GM20431 (cell line): ENCODE measurements at regions not wholly inside any gene's neighbourhood (a gene's known extent, or its start where the extent isn't known, plus 50 kb on each side); places are given as distances from the start of the nearest gene placed in this dataset.

ENCODE experiments used
- in situ Hi-C: fragments of 300-500 bp; cut with MseI, MboI; formaldehyde crosslinking; loops from one replicate; pipeline ENCODE4 v1.15.0; 2020; ENCODE audit warnings: low sequenced_read_pairs; ENCODE audit not compliant: unreplicated experiment

DNA sequence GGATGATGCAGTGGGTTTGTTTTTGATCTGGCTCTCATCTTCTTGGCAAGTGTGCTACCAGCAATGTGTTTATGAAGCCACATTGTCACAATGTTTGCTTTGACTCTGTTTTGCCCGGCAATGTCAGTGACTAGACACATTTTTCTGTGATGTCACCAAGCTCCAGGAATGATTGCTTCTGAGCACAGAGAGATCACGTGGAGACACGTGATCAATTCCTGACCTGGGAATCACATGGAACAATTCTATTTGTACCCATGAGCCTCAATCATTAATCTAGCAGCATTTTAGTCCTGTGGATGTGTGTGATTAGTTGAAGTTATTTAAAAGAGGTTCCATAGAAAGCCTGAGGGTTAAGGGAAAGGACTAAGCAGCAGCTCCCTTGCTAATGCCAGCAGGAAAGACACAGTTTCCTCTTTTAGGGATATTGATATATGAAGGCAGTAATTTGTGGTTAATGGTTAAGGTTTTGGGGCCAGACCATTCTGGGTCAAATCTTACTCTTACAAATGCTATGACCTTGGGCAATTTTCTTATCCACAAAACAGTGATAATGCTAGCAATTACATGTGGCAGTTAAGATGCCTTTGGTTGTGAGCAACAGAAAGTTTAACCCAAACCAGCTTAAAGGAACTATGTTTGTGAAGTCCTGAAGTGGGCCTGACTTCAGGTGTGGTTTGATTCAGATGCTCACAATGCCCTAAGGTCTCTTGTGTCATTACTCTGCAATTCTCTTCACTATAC lies 59.0 kb downstream of the FASLG start:
- in situ Hi-C loops = loop anchor here (25.0 kb wide), 1 partner anchor 256 kb away; no protein-coding TSS in a partner anchor

DNA sequence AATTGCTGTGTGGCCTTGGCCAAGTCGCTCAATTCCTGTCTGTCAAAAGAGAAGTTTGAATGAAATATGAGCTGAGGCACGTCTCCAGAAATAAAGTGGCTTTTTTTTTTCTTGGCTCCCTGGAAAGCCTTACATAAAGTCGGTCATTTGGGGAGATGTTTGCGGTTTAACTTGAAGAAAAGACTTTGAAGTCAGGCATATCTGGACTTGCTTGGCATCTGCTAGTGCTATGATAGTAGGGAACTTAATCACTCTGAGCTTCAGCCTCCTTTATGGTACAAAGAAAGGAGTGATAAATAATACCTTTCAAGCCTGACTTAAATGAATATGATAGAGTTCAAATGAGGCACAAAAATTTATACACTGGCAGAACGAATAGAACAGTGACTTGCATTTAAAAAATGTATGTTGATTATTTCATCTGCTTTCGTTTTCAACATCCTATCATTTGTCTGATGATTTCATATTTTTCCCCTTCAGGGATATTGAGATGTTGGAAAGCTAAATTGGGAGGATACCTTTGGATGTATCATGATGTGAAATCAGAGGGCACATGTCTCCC lies 60.2 kb downstream of the FASLG start:
- in situ Hi-C loops = loop anchor here (25.0 kb wide), 1 partner anchor 257 kb away; no protein-coding TSS in a partner anchor

DNA sequence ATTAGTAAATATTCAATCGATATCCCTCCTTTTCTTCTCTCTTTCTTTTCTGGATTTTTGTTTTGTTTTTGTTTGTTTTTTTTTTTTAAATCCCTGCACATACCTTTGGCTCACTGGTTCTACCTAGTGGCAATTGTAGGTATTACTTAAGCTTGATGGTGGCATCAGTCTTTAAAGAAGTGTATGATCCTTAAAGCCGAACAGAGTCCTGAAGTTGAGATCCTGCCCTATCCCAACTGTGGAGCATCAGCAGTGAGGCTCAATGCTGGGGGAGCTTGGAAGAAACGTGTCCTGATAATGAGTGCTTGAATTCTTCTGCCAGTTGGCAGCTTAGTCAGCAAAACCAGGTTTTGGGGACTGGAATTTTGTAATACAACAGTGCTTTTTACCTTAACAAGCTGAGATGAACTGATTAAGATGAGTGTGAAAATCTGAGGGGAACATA lies 60.8 kb downstream of the FASLG start:
- in situ Hi-C loops = loop anchor here (25.0 kb wide), 1 partner anchor 257 kb away; no protein-coding TSS in a partner anchor

GRCh38 chr1:172720339-172720738 lies 61.4 kb downstream of the FASLG start:
- in situ Hi-C loops = loop anchor here (25.0 kb wide), 1 partner anchor 258 kb away; no protein-coding TSS in a partner anchor

DNA sequence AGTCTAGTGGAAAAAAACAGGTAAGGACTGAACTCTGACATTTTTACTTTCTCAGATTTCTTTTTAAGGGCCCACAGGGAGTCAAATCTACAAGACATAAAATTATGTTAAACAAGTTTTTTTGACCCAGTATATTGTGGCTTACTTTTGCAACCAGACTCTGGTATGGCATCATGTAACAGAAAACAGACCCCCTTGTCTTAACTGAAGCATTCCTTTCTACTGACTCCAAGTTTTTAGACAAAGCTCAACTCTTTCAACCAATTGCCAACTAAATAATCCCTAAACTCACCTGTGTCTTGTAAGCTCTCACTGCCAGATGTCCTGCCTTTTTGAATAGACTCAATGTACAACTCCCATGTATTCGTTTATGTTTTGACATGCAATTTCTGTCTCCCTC lies 64.3 kb downstream of the FASLG start:
- in situ Hi-C loops = loop anchor here (25.0 kb wide), 1 partner anchor 261 kb away; no protein-coding TSS in a partner anchor

DNA sequence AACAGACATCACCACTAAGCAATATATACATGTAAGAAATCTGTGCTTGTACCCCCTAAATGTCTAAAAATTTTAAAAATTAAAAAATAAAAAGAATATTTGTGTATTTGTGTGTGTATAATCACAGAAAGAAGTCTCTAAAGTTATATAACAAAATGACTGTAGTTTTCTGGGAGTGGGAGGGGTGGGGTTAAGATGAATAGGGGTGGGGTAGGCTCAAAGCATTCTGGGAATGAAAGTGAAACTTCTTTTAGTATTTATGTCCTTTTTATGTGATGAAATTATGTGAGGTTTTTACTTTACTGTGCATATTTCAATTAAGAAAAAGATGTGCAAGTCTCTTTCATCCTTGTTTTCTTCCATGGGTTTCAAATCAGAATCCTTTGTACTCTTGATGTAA lies 65.3 kb downstream of the FASLG start:
- in situ Hi-C loops = loop anchor here (25.0 kb wide), 1 partner anchor 262 kb away; no protein-coding TSS in a partner anchor

DNA sequence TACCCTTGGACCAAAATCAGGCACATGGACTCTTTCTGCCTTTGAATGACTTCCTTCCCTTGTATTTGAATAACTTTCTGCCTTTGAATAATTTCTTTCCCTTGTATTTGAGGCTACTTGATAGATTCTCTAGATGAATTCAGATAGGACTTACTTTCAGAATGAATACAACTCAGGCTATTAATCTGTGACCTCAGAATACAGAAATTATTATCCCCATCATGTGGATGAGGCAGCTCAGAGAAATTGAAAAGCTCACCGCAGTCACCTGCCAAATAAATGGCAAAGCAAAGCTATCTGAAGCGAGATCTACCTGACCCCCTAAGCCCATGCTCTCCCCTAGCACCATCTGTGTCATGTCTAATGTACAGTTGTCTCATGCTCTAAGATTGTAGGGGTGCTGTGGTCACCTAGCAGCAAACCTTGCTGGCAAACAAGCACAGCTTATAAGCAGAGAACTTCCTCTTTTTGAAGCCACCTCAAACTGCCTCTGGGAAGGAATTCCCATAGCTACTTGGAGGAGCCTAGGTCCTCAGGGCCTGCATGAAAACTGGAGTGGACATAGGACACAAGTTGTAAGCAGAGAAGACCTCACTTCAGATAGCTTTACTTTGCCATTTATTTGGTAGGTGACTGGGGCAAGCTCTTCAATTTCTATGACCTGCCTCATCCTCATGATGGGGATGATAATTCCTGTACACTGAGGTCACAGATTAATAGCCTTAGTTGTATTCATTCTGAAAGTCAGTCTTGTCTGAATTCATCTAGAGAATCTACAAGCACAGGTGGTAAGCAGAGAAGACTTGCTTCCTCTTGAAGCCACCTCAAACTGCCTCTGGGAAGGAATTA lies 66.1 kb downstream of the FASLG start:
- in situ Hi-C loops = loop anchor here (25.0 kb wide), 2 partner anchors 263 to 687 kb away; no protein-coding TSS in a partner anchor

GRCh38 chr1:172726740-172727139 lies 67.8 kb downstream of the FASLG start:
- in situ Hi-C loops = loop anchor here (25.0 kb wide), 1 partner anchor 686 kb away; no protein-coding TSS in a partner anchor

DNA sequence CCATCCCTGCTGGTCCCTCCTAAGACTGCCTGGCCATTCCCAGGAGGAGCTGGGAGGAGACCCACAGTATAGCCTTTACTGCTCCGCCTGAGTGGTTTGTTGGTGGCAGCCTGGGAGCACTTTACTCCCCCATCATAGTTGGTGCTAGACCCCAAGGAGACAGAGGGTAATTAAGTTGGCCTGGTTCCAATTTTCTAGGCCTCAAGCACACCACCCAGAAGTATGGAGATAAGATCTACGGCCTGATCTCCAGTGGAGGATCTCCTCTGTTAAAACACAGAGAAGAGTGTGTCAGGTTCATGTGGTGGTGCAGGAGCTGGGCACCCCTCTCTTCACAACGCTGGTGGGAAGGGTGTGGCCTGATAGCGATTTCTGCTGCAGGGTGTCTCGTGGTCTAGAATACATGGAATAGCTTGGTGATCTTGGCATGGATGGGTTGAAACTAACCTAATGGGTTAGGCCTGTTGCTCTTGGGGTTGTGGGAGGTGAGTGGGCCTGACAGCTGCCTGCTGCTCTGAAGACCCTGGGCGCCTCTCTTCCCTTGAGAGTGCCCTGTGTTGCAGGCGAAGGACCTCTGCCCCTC lies 68.5 kb downstream of the FASLG start:
- in situ Hi-C loops = loop anchor here (25.0 kb wide), 1 partner anchor 685 kb away; no protein-coding TSS in a partner anchor

GRCh38 chr1:172727956-172728603 lies 69.2 kb downstream of the FASLG start:
- in situ Hi-C loops = loop anchor here (25.0 kb wide), 1 partner anchor 684 kb away; no protein-coding TSS in a partner anchor

GRCh38 chr1:172728705-172729104 lies 69.8 kb downstream of the FASLG start:
- in situ Hi-C loops = loop anchor here (25.0 kb wide), 1 partner anchor 684 kb away; no protein-coding TSS in a partner anchor

- in situ Hi-C loops = loop anchor here (25.0 kb wide), 1 partner anchor 680 kb away; no protein-coding TSS in a partner anchor
Measured at GRCh38 chr1:172732427-172732826, 73.5 kb downstream of the FASLG start.

DNA sequence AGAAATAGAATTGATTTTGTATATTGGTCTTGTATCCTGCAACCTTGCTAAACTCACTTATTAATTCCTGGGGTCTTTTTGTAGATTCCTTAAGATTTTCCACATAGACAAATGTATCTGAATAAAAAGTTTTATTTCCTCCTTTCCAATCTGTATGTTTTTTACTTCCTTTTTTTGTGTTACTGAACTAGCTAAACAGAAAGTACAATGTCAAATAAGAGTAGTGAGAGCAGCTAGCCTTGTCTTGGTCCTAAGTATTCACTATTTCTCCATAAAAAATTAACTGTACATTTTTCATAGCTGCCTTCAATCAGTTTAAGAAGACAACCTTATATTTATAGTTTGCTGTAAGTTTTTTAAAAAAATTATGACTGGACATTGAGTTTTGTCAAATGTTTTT lies 74.9 kb downstream of the FASLG start:
- in situ Hi-C loops = loop anchor here (25.0 kb wide), 1 partner anchor 678 kb away; no protein-coding TSS in a partner anchor

- in situ Hi-C loops = loop anchor here (25.0 kb wide), 1 partner anchor 674 kb away; no protein-coding TSS in a partner anchor
Measured at GRCh38 chr1:172738389-172738788, 79.5 kb downstream of the FASLG start.

DNA sequence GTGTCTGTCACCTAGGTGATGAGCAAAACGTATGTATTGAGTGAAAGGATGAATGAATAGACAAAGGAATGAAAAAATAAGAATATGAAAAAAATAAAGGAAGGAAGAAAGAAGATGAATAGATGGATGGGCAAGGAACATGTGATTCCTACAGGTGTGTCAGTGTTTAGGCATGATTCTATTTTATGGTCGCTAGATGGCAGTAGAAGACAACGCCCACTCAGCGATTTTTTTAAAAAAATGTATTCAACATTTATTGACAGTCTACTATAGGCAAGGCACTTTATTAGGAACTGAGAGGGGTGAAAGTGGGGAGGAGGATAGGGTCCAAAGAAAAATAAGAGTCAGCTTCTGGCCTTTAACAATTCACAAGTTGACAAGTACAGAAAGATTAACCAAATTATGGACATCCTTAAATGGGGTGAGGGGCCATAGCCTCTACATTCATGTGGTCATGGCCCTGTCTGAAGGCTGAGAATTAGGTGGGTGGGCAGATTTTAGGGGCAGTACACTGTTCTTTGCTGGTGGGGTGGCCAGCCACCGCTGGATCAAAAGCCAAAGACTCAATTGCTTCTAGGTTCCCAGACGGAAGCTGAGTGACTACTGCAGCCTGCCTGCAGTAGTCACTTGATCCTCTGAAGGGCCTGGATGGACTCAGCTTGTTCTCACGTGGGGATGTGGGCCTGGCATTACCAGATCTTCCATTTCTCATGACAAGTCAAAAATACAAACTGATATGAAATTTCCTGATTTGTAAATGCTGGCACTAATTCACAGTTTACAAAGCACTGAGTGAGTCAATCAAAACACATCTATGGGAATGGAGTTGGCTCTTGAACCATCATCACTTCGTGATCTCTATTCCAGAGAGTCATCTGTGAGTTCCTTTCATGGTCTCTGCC lies 83.9 kb downstream of the FASLG start:
- in situ Hi-C loops = loop anchor here (10.0 to 25.0 kb wide), 2 partner anchors 452 to 669 kb away; no protein-coding TSS in a partner anchor

- in situ Hi-C loops = loop anchor here (10.0 to 25.0 kb wide), 2 partner anchors 450 to 667 kb away; no protein-coding TSS in a partner anchor
Measured at GRCh38 chr1:172745014-172745413, 86.1 kb downstream of the FASLG start.

GRCh38 chr1:172746091-172746949 lies 87.4 kb downstream of the FASLG start:
- in situ Hi-C loops = loop anchor here (10.0 to 25.0 kb wide), 2 partner anchors 448 to 666 kb away; no protein-coding TSS in a partner anchor
